DMS79 treated with DMSO at 0.1 percent for 48 hours (cell line): ENCODE measurements at regions not wholly inside any gene's neighbourhood (a gene's known extent, or its start where the extent isn't known, plus 50 kb on each side); places are given as distances from the start of the nearest gene placed in this dataset.
"Not testable (repeated sequence)": the region's sequence is repeated elsewhere in the genome, so short reads cannot be mapped to it uniquely, and the experiment has no call there.

Source experiments
- DNase-seq: peaks from one replicate; lab custom pipeline; 2025; lab: John Stamatoyannopoulos, UW

- DNase-seq = no peak
These were observed 181.9 kb upstream of the HAAO start for GRCh38 chr2:42974169-42974720.

- no peak for DNase-seq
These were observed 181.3 kb upstream of the HAAO start for GRCh38 chr2:42973726-42974125.

GRCh38 chr2:42972933-42973516 is 180.6 kb upstream of the HAAO start:
- not testable (repeated sequence) for DNase-seq

GRCh38 chr2:42971947-42972736 is 179.8 kb upstream of the HAAO start:
- DNase-seq = no peak

- no peak for DNase-seq
These were observed 179.0 kb upstream of the HAAO start for GRCh38 chr2:42971381-42971780.

GRCh38 chr2:42970151-42970550 is 177.8 kb upstream of the HAAO start:
- DNase-seq = no peak

- no peak for DNase-seq
These were observed 177.1 kb upstream of the HAAO start for GRCh38 chr2:42969231-42970150.

- no peak for DNase-seq
These were observed 175.7 kb upstream of the HAAO start for GRCh38 chr2:42967959-42968674.

- no peak for DNase-seq
These were observed 173.5 kb upstream of the HAAO start for GRCh38 chr2:42965910-42966309.

GRCh38 chr2:42965196-42965595 is 172.8 kb upstream of the HAAO start:
- DNase-seq = no peak

- DNase-seq = peak; percentile 62
These were observed 172.2 kb upstream of the HAAO start for GRCh38 chr2:42964439-42965083.

GRCh38 chr2:42963452-42964068 is 171.2 kb upstream of the HAAO start:
- DNase-seq = no peak

GRCh38 chr2:42962508-42962953 is 170.1 kb upstream of the HAAO start:
- no peak for DNase-seq

- no peak for DNase-seq
These were observed 169.6 kb upstream of the HAAO start for GRCh38 chr2:42961961-42962360.

GRCh38 chr2:42961385-42961811 is 169.0 kb upstream of the HAAO start:
- no peak for DNase-seq

- DNase-seq = no peak
These were observed 168.4 kb upstream of the HAAO start for GRCh38 chr2:42960842-42961180.

- no peak for DNase-seq
These were observed 167.8 kb upstream of the HAAO start for GRCh38 chr2:42960002-42960841.

GRCh38 chr2:42959234-42960001 is 167.0 kb upstream of the HAAO start:
- no peak for DNase-seq

GRCh38 chr2:42958741-42959233 is 166.4 kb upstream of the HAAO start:
- no peak for DNase-seq
